Neuronal stem cell (in vitro differentiated cells): ENCODE measurements at regions not wholly inside any gene's neighbourhood (a gene's known extent, or its start where the extent isn't known, plus 50 kb on each side); places are given as distances from the start of the nearest gene placed in this dataset.
"Not testable (repeated sequence)": the region's sequence is repeated elsewhere in the genome, so short reads cannot be mapped to it uniquely, and the experiment has no call there.

Source experiments
- DNase-seq: peaks from one replicate; pipeline ENCODE4 v3.0.0-alpha.2; 2013; ENCODE audit warnings: low spot score
- H2AFZ ChIP-seq: one replicate; pipeline ENCODE4 v1.6.1; 2013; ENCODE audit warnings: mild to moderate bottlenecking, low read length, inconsistent platforms
- H2AK5ac ChIP-seq: 2 replicates; pipeline ENCODE4 v1.6.1; 2013; ENCODE audit warnings: low read depth, mild to moderate bottlenecking, inconsistent platforms, low read length, moderate library complexity, mixed read lengths
- H2BK120ac ChIP-seq: 2 replicates; pipeline ENCODE4 v1.6.1; 2013; ENCODE audit warnings: low read depth, mild to moderate bottlenecking, inconsistent platforms, low read length, moderate library complexity, mixed read lengths
- H2BK12ac ChIP-seq: one replicate; pipeline ENCODE4 v1.6.1; 2013; ENCODE audit warnings: low read length, inconsistent platforms
- H2BK15ac ChIP-seq: 2 replicates; pipeline ENCODE4 v1.6.1; 2013; ENCODE audit warnings: mild to moderate bottlenecking, low read length, inconsistent platforms, mixed read lengths
- H2BK5ac ChIP-seq: one replicate; pipeline ENCODE4 v1.6.1; 2013; ENCODE audit warnings: inconsistent platforms, mild to moderate bottlenecking, low read length, moderate library complexity
- H3K14ac ChIP-seq: one replicate; pipeline ENCODE4 v1.6.1; 2013; ENCODE audit warnings: low read length, inconsistent platforms
- H3K18ac ChIP-seq: 2 replicates; pipeline ENCODE4 v1.6.1; 2013; ENCODE audit warnings: low read length, inconsistent platforms
- H3K23ac ChIP-seq: 2 replicates; pipeline ENCODE4 v1.6.1; 2013; ENCODE audit warnings: low read depth, mild to moderate bottlenecking, mixed read lengths, low read length, inconsistent platforms; ENCODE audit not compliant: poor library complexity
- H3K27ac ChIP-seq: replicated peaks from 3 replicates; pipeline ENCODE4 v1.5.1; 2013; ENCODE audit warnings: low read length, inconsistent platforms
- H3K27me3 ChIP-seq, 3 experiments: 2 replicates each; pipeline ENCODE4 v1.6.1; 2013; ENCODE audit warnings: low read length in 3 of 3, mild to moderate bottlenecking in 2 of 3, inconsistent platforms in 1 of 3, low read depth in 1 of 3, mixed read lengths in 1 of 3, moderate library complexity in 1 of 3; ENCODE audit not compliant: control insufficient read depth in 3 of 3, insufficient read depth in 3 of 3
- H3K36me3 ChIP-seq, 2 donors: replicated peaks in 1 of 2; 2 replicates each; pipeline ENCODE4 v1.6.1; 2013; ENCODE audit warnings: low read length in 2 of 2; ENCODE audit not compliant: control insufficient read depth in 2 of 2, insufficient read depth in 2 of 2
- H3K4ac ChIP-seq: 2 replicates; pipeline ENCODE4 v1.6.1; 2013; ENCODE audit warnings: inconsistent platforms, mild to moderate bottlenecking, low read length, moderate library complexity
- H3K4me1 ChIP-seq, 2 donors: 1 replicate in 1 of 2; 2 replicates in 1 of 2; pipeline ENCODE4 v1.6.1; 2013; ENCODE audit warnings: low read length in 2 of 2, low read depth in 1 of 2; ENCODE audit not compliant: control insufficient read depth in 2 of 2, insufficient read depth in 1 of 2
- H3K4me2 ChIP-seq: one replicate; pipeline ENCODE4 v1.6.1; 2013; ENCODE audit warnings: mild to moderate bottlenecking, low read length, inconsistent platforms; ENCODE audit not compliant: insufficient read depth, poor library complexity, severe bottlenecking
- H3K4me3 ChIP-seq, 2 donors: 2 replicates each; pipeline ENCODE4 v1.5.1; 2013; ENCODE audit warnings: low read length in 2 of 2, mild to moderate bottlenecking in 2 of 2, inconsistent platforms in 1 of 2, moderate library complexity in 1 of 2
- H3K79me1 ChIP-seq: one replicate; pipeline ENCODE4 v1.6.1; 2013; ENCODE audit warnings: low read depth, mild to moderate bottlenecking, inconsistent platforms, low read length, moderate library complexity
- H3K9ac ChIP-seq: one replicate; pipeline ENCODE4 v1.6.1; 2013; ENCODE audit warnings: mild to moderate bottlenecking, low read depth, low read length, inconsistent platforms; ENCODE audit not compliant: poor library complexity
- H3K9me3 ChIP-seq, 2 donors: replicated peaks in 1 of 2; 2 replicates each; pipeline versions ENCODE3 to v1.6.1; 2013; ENCODE audit warnings: low read length in 2 of 2, mild to moderate bottlenecking in 2 of 2, inconsistent platforms in 1 of 2, low read depth in 1 of 2, mixed read lengths in 1 of 2, moderate library complexity in 1 of 2; ENCODE audit not compliant: control insufficient read depth in 2 of 2, insufficient read depth in 1 of 2
- H4K8ac ChIP-seq: one replicate; pipeline ENCODE4 v1.6.1; 2013; ENCODE audit warnings: low read depth, mild to moderate bottlenecking, inconsistent platforms, low read length, moderate library complexity
- H4K91ac ChIP-seq: one replicate; pipeline ENCODE4 v1.6.1; 2013; ENCODE audit warnings: low read length, low read depth, mild to moderate bottlenecking, inconsistent platforms; ENCODE audit not compliant: poor library complexity
- WGBS, 2 donors: extraction: QIAGEN DNeasy Blood & Tissue Kit; methylation state at CpG; one replicate each; pipeline ENCODE4 v1.1.7; 2013; ENCODE audit warnings: missing lambda C conversion rate in 2 of 2, mixed read lengths in 1 of 2; ENCODE audit not compliant: insufficient read length in 2 of 2, insufficient replicate concordance in 1 of 2; ENCODE audit errors: extremely low coverage in 2 of 2; 5-methylcytosine and 5-hydroxymethylcytosine counted together

DNA sequence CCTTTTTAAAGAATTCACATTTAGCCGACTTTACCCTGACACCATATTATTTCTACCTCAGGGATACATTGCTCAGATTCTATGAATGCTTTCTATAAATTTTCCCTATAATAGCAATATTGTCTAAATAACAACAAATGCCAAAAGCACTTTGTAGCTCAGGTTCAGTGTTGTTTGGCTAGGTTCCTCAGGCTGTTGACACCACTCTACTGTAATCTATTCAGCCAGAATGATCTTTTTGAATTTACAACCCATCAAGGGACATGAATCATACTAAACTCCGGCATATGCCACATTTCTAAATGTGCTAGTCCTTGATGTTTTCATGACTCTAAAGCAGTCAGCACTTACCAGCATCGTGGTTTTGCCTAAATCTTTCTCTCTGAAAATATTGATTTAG, 641.5 kb upstream of the CDH10 start:
- Histone ChIP-seq H3K9ac (no peak overlapping the region), H3K4me3 (no peak overlapping the region), H2AK5ac (no peak overlapping the region), H3K4ac (no peak overlapping the region), H3K9me3 (no peaks in the 10 kb centered on the region), H3K4me1 (no peaks in the 10 kb centered on the region), H4K91ac (no peak overlapping the region), H3K4me2 (no peak overlapping the region), H3K23ac (no peak overlapping the region), H2BK120ac (no peak overlapping the region), H4K8ac (no peak overlapping the region), H3K79me1 (no peaks in the 10 kb centered on the region), H3K27me3 (no peaks in the 10 kb centered on the region), H3K36me3 (no peaks in the 10 kb centered on the region), H2AFZ (no peak overlapping the region), H2BK15ac (no peak overlapping the region), H3K14ac (no peak overlapping the region), H3K18ac (no peak overlapping the region), H3K27ac (no peak overlapping the region), H2BK12ac (no peak overlapping the region), H2BK5ac (no peak overlapping the region)
- no CpG with 5 or more reads among the region's 3 CpGs for WGBS, 2 donors
- DNase-seq: no peak

DNA sequence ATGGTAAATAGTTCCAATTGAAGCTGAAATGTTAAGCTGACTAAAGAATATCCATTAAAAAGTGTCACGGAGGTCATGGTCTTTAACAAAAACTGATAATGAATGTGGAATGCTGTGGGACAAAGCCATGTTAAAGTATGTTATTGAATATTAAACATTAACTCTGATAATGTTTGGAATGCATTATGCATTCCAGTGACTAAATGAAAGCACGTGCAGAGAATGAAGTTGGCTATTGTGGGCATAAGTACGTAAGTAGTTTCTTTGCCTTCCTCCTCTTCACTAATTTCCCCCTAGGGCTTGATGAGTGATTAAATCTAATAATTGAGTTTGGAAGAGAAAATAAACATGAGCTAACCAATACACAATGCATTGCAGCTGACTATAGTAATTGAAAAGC, 640.4 kb upstream of the CDH10 start:
- H3K9me3 ChIP-seq: no peaks in the 10 kb centered on the region
- H2AK5ac ChIP-seq: no peak overlapping the region
- no peak overlapping the region for H2BK5ac ChIP-seq
- H2BK15ac ChIP-seq: no peak overlapping the region
- H3K4me3 ChIP-seq: no peak overlapping the region
- no peak overlapping the region for H4K8ac ChIP-seq
- H3K14ac ChIP-seq: no peak overlapping the region
- no peaks in the 10 kb centered on the region for H3K79me1 ChIP-seq
- DNase-seq: no peak
- no peak overlapping the region for H3K18ac ChIP-seq
- no peak overlapping the region for H2BK120ac ChIP-seq
- H3K4me1 ChIP-seq: no peaks in the 10 kb centered on the region
- H3K27me3 ChIP-seq: no peaks in the 10 kb centered on the region
- H2AFZ ChIP-seq: no peak overlapping the region
- no CpG with 5 or more reads among the region's 3 CpGs for WGBS, 2 donors
- H3K4ac ChIP-seq: no peak overlapping the region
- no peaks in the 10 kb centered on the region for H3K36me3 ChIP-seq
- H2BK12ac ChIP-seq: no peak overlapping the region
- no peak overlapping the region for H3K27ac ChIP-seq
- no peak overlapping the region for H3K9ac ChIP-seq
- H4K91ac ChIP-seq: no peak overlapping the region
- H3K4me2 ChIP-seq: no peak overlapping the region
- no peak overlapping the region for H3K23ac ChIP-seq

DNA sequence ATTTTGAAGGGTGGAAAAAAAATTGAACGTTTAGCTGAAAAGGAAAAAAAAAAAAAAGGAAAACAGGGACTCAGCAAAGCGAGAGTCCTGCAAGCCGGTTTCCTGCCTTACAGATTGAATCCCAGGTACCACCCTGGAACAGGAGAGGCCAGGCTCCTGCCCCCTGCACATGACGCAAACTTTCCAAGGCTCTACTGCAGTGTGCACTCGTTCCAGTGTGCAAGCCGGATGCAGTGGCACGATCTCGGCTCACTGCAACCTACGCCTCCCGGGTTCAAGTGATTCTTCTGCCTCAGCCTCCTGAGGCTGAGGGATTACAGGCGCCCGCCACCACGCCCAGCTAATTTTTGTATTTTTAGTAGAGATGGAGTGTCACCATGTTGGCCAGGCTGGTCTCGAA, 618.7 kb upstream of the CDH10 start:
- not testable (repeated sequence) for H3K14ac ChIP-seq, H3K27me3 ChIP-seq, H3K23ac ChIP-seq, H3K18ac ChIP-seq, DNase-seq, H3K4me3 ChIP-seq, H3K4ac ChIP-seq, H3K4me1 ChIP-seq, H2AK5ac ChIP-seq, H4K8ac ChIP-seq, H2BK12ac ChIP-seq, H2AFZ ChIP-seq, H3K4me2 ChIP-seq, H3K36me3 ChIP-seq, H2BK5ac ChIP-seq, H2BK120ac ChIP-seq, H3K9me3 ChIP-seq, H3K27ac ChIP-seq, H4K91ac ChIP-seq, H2BK15ac ChIP-seq, H3K79me1 ChIP-seq
- peak overlapping the region; percentile 60 for H3K9ac ChIP-seq
- WGBS, 2 donors: no CpG with 5 or more reads among the region's 14 CpGs

DNA sequence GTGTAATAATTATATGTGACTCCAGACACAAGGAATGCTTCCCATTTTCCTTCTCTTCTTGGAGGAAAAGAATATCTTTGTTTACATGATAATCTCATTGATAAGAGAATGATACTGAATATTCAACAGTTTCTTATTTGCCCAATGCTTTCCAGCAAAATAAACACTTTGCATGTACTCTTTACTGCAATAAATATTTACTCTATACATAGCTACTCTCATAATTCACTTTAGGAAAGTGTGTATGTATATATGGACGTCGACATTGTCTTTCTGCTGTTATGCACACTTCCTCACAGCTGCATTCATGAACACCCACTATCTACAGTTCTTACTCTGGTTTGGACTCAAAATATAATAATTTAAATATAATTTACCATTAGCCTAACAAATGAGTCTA, 617.4 kb upstream of the CDH10 start:
- Histone ChIP-seq H2BK120ac (no peak overlapping the region), H3K9me3 (no peaks in the 10 kb centered on the region), H3K23ac (no peak overlapping the region), H3K4ac (no peak overlapping the region), H3K4me1 (no peaks in the 10 kb centered on the region), H2BK12ac (no peak overlapping the region), H3K27me3 (no peaks in the 10 kb centered on the region), H3K79me1 (no peaks in the 10 kb centered on the region), H2AFZ (no peak overlapping the region), H3K4me2 (no peak overlapping the region), H3K18ac (no peak overlapping the region), H3K14ac (no peak overlapping the region), H3K27ac (no peak overlapping the region), H3K9ac (no peak overlapping the region), H4K8ac (no peak overlapping the region), H4K91ac (no peak overlapping the region), H3K4me3 (no peak overlapping the region), H2BK15ac (no peak overlapping the region), H2AK5ac (no peak overlapping the region), H3K36me3 (no peaks in the 10 kb centered on the region), H2BK5ac (no peak overlapping the region)
- no peak for DNase-seq
- no CpG with 5 or more reads among the region's 2 CpGs for WGBS, 2 donors
